ENCODE measurements at regions not wholly inside any gene's neighbourhood (a gene's known extent, or its start where the extent isn't known, plus 50 kb on each side); places are given as distances from the start of the nearest gene placed in this dataset.
"Not testable (repeated sequence)": the region's sequence is repeated elsewhere in the genome, so short reads cannot be mapped to it uniquely, and the experiment has no call there.

- not testable (repeated sequence) for TF ChIP-seq YY1 (IDR thresholded peaks at IDR 0.05; ENCODE audit: insufficient read depth, insufficient replicate concordance, low read depth, low read length); ZNF562 (CRISPR knock-in tag; IDR thresholded peaks at IDR 0.05; ENCODE audit: borderline replicate concordance); ZNF609 (CRISPR knock-in tag; IDR thresholded peaks at IDR 0.05; ENCODE audit: borderline replicate concordance); HNRNPUL1 (IDR thresholded peaks at IDR 0.05; ENCODE audit: low read depth, low read length); CEBPB (IDR thresholded peaks at IDR 0.05; ENCODE audit: borderline replicate concordance, low read depth, low read length); KLF16 (CRISPR knock-in tag; IDR thresholded peaks at IDR 0.05)
- TF ChIP-seq, protein P1, sequence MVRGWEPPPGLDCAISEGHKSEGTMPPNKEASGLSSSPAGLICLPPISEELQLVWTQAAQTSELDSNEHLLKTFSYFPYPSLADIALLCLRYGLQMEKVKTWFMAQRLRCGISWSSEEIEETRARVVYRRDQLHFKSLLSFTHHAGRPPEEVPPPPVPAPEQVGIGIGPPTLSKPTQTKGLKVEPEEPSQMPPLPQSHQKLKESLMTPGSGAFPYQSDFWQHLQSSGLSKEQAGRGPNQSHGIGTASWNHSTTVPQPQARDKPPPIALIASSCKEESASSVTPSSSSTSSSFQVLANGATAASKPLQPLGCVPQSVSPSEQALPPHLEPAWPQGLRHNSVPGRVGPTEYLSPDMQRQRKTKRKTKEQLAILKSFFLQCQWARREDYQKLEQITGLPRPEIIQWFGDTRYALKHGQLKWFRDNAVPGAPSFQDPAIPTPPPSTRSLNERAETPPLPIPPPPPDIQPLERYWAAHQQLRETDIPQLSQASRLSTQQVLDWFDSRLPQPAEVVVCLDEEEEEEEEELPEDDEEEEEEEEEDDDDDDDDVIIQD (CRISPR knock-in tag; IDR thresholded peaks at IDR 0.05; ENCODE audit: low read depth): not testable (repeated sequence)
- TF ChIP-seq, protein P2, sequence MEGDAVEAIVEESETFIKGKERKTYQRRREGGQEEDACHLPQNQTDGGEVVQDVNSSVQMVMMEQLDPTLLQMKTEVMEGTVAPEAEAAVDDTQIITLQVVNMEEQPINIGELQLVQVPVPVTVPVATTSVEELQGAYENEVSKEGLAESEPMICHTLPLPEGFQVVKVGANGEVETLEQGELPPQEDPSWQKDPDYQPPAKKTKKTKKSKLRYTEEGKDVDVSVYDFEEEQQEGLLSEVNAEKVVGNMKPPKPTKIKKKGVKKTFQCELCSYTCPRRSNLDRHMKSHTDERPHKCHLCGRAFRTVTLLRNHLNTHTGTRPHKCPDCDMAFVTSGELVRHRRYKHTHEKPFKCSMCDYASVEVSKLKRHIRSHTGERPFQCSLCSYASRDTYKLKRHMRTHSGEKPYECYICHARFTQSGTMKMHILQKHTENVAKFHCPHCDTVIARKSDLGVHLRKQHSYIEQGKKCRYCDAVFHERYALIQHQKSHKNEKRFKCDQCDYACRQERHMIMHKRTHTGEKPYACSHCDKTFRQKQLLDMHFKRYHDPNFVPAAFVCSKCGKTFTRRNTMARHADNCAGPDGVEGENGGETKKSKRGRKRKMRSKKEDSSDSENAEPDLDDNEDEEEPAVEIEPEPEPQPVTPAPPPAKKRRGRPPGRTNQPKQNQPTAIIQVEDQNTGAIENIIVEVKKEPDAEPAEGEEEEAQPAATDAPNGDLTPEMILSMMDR (CRISPR knock-in tag; IDR thresholded peaks at IDR 0.05): not testable (repeated sequence)
These were observed 296.4 kb upstream of the SPATA31A3 start for GRCh38 chr9:67288797-67289196.
